ENCODE measurements at regions not wholly inside any gene's neighbourhood (a gene's known extent, or its start where the extent isn't known, plus 50 kb on each side); places are given as distances from the start of the nearest gene placed in this dataset.

GRCh38 chr1:218108034-218108433 lies 177.1 kb upstream of the RRP15 start:
- no peak overlapping the region for H3K4me3 ChIP-seq (replicated peaks; ENCODE audit: low read depth, low read length)
- TF ChIP-seq, protein P1, sequence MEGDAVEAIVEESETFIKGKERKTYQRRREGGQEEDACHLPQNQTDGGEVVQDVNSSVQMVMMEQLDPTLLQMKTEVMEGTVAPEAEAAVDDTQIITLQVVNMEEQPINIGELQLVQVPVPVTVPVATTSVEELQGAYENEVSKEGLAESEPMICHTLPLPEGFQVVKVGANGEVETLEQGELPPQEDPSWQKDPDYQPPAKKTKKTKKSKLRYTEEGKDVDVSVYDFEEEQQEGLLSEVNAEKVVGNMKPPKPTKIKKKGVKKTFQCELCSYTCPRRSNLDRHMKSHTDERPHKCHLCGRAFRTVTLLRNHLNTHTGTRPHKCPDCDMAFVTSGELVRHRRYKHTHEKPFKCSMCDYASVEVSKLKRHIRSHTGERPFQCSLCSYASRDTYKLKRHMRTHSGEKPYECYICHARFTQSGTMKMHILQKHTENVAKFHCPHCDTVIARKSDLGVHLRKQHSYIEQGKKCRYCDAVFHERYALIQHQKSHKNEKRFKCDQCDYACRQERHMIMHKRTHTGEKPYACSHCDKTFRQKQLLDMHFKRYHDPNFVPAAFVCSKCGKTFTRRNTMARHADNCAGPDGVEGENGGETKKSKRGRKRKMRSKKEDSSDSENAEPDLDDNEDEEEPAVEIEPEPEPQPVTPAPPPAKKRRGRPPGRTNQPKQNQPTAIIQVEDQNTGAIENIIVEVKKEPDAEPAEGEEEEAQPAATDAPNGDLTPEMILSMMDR (IDR thresholded peaks at IDR 0.05; ENCODE audit: low read length, missing control alignments): no peak
- no peak for DNase-seq (ENCODE audit: low read depth)

DNA sequence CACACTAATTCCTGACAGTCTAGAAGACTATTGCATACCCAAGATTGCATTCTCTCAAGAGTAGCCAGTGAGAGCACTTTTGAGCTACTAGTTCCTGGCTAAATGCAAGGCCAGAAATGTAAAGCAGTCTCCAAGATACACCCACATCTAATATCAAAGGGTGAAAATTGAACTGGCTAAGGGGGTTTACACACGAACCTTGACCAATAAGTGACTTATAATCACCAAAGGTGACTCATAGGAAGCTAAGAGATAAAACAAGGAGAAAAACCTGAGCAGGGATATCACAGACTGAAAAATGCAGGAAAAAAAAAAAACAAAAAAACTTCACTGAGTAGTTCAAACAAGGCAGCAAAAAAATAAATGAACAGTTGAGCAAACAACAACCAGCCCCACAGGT lies 172.2 kb upstream of the RRP15 start:
- no peak for DNase-seq (ENCODE audit: low read depth)
- no peak overlapping the region for H3K4me3 ChIP-seq (replicated peaks; ENCODE audit: low read depth, low read length)
- TF ChIP-seq, protein P1 (IDR thresholded peaks at IDR 0.05; ENCODE audit: low read length, missing control alignments): no peak

- H3K4me3 ChIP-seq (replicated peaks; ENCODE audit: low read depth, low read length): no peak overlapping the region
- TF ChIP-seq, protein P1 (IDR thresholded peaks at IDR 0.05; ENCODE audit: low read length, missing control alignments): no peak
- DNase-seq (ENCODE audit: low read depth): no peak
These were observed 161.1 kb upstream of the RRP15 start for GRCh38 chr1:218123968-218124367.

DNA sequence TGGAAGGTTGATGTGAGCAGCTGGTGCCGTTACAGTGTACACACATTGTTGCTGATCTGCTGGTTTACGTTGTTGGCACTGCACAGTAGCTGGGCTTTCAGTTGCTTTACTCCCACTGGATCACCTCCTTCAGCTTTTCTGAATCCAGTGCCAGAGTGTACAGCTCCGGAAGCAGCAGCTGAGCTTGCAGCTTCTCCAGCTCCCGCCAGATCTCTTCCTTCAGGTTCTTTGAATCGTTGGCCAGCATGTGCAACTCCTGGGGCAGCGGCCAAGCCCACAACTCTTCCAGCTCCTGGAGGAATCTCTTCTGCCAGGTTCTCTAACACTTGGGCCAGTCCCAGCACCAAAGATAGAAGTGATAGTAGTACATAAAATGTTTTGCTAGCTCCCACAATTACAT lies 149.7 kb upstream of the RRP15 start:
- no peak overlapping the region for H3K4me3 ChIP-seq (replicated peaks; ENCODE audit: low read depth, low read length)
- TF ChIP-seq, protein P1 (IDR thresholded peaks at IDR 0.05; ENCODE audit: low read length, missing control alignments): no peak
- DNase-seq (ENCODE audit: low read depth): no peak

- no peak overlapping the region for H3K4me3 ChIP-seq (replicated peaks; ENCODE audit: low read depth, low read length)
- TF ChIP-seq, protein P1 (IDR thresholded peaks at IDR 0.05; ENCODE audit: low read length, missing control alignments): no peak
- no peak for DNase-seq (ENCODE audit: low read depth)
These were observed 145.3 kb upstream of the RRP15 start for GRCh38 chr1:218139761-218140160.

DNA sequence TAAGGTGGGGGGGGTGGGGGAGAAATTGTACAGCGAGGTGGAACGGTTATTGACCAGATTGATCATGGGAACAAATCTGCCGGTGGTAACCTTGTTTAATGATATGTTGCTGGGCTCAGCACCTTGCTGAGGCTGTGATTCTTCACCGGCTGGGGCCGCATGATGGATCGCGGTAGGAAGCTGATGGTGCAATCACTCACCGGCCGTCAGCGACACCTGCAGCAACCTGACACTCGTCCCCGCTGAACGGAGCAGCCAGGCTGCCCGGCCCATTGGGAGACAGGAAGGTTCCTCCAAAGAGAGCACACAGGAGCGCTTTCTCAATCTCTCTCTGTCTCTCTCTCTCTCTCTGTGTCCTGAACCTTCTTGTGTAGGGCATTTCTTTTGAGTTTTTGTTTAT lies 128.5 kb upstream of the RRP15 start:
- H3K4me3 ChIP-seq (replicated peaks; ENCODE audit: low read depth, low read length): no peak overlapping the region
- TF ChIP-seq, protein P1 (IDR thresholded peaks at IDR 0.05; ENCODE audit: low read length, missing control alignments): no peak
- DNase-seq (ENCODE audit: low read depth): no peak

DNA sequence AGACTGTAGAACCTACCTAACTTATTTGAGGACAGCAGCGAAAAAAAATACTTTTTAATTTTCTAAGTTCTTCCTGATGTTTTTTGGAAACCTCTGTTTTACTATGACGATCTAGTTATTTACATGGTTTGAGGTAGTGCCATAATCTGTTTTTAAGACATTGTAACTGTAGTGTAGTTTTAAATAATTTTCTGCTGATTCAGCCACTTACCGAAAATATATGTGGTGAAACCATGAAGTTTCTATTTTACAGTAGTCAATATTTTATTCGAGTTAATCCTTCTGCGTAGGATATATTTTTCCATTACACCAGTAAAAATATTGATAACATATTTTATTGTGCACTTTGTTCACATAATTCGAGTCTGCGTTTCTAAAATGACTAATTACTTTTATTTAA lies 121.7 kb upstream of the RRP15 start:
- no peak for DNase-seq (ENCODE audit: low read depth)
- no peak overlapping the region for H3K4me3 ChIP-seq (replicated peaks; ENCODE audit: low read depth, low read length)
- TF ChIP-seq, protein P1 (IDR thresholded peaks at IDR 0.05; ENCODE audit: low read length, missing control alignments): no peak

All from fibroblast of pulmonary artery (primary cell).